ENCODE measurements at regions not wholly inside any gene's neighbourhood (a gene's known extent, or its start where the extent isn't known, plus 50 kb on each side); places are given as distances from the start of the nearest gene placed in this dataset.

- no peak for DNase-seq (ENCODE audit: low spot score)
These were observed 383.8 kb upstream of the TUSC1 start for GRCh38 chr9:26061948-26062575.

GRCh38 chr9:26058111-26058895 is 380.1 kb upstream of the TUSC1 start:
- no peak for DNase-seq (ENCODE audit: low spot score)

- no peak for DNase-seq (ENCODE audit: low spot score)
These were observed 378.8 kb upstream of the TUSC1 start for GRCh38 chr9:26057050-26057449.

GRCh38 chr9:26054600-26055520 is 376.6 kb upstream of the TUSC1 start:
- no peak for DNase-seq (ENCODE audit: low spot score)

- DNase-seq (ENCODE audit: low spot score): no peak
These were observed 375.7 kb upstream of the TUSC1 start for GRCh38 chr9:26053954-26054353.

- DNase-seq (ENCODE audit: low spot score): no peak
These were observed 365.2 kb upstream of the TUSC1 start for GRCh38 chr9:26043431-26043830.

GRCh38 chr9:26034786-26035185 is 356.5 kb upstream of the TUSC1 start:
- DNase-seq (ENCODE audit: low spot score): no peak

GRCh38 chr9:26033336-26033735 is 355.1 kb upstream of the TUSC1 start:
- DNase-seq (ENCODE audit: low spot score): no peak

GRCh38 chr9:26026423-26027100 is 348.3 kb upstream of the TUSC1 start:
- DNase-seq (ENCODE audit: low spot score): no peak

- no peak for DNase-seq (ENCODE audit: low spot score)
These were observed 335.0 kb upstream of the TUSC1 start for GRCh38 chr9:26013199-26013598.

GRCh38 chr9:26012797-26013196 is 334.6 kb upstream of the TUSC1 start:
- no peak for DNase-seq (ENCODE audit: low spot score)

GRCh38 chr9:25994605-25995004 is 316.4 kb upstream of the TUSC1 start:
- no peak for DNase-seq (ENCODE audit: low spot score)

- DNase-seq (ENCODE audit: low spot score): no peak
These were observed 312.1 kb upstream of the TUSC1 start for GRCh38 chr9:25990376-25990775.

- no peak for DNase-seq (ENCODE audit: low spot score)
These were observed 297.4 kb upstream of the TUSC1 start for GRCh38 chr9:25975667-25976066.

GRCh38 chr9:25964239-25964638 is 286.0 kb upstream of the TUSC1 start:
- DNase-seq (ENCODE audit: low spot score): no peak

GRCh38 chr9:25960178-25960577 is 281.9 kb upstream of the TUSC1 start:
- DNase-seq (ENCODE audit: low spot score): no peak

- DNase-seq (ENCODE audit: low spot score): no peak
These were observed 276.0 kb upstream of the TUSC1 start for GRCh38 chr9:25954209-25954608.

- no peak for DNase-seq (ENCODE audit: low spot score)
These were observed 269.9 kb upstream of the TUSC1 start for GRCh38 chr9:25948182-25948581.

- DNase-seq (ENCODE audit: low spot score): no peak
These were observed 260.9 kb upstream of the TUSC1 start for GRCh38 chr9:25939126-25939525.

- no peak for DNase-seq (ENCODE audit: low spot score)
These were observed 257.8 kb upstream of the TUSC1 start for GRCh38 chr9:25936031-25936430.

GRCh38 chr9:25935188-25935587 is 256.9 kb upstream of the TUSC1 start:
- DNase-seq (ENCODE audit: low spot score): no peak

- no peak for DNase-seq (ENCODE audit: low spot score)
These were observed 240.5 kb upstream of the TUSC1 start for GRCh38 chr9:25918761-25919160.
